ENCODE measurements at regions not wholly inside any gene's neighbourhood (a gene's known extent, or its start where the extent isn't known, plus 50 kb on each side); places are given as distances from the start of the nearest gene placed in this dataset.

DNA sequence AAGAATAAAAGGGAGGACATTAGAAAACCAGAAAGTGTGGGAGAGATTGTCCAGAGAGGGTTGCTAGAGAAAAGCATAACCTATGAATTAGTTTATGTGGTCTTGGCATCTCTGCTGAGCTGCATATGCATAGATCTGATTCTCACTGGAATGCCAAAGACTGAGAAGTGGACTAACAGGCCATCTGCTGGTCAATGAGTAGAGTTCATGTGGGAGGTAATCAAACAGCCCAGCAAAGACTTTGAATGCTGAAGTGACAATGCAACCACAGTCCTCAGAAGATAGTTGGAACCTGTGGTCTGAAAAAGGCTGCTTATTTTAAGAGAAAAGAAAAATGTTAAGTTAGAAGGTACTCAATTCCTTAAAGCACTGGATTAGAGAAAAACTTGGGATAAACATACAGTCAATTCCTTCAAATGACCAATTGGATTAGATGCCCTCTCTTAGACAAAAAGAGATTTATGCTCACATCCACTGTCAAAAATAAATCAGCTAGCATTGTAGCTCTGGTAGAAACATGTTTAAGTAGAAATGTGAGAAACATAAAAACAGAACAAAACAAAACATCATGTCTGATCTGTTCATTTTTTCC is 382.8 kb downstream of the AMY1C start:
- TF ChIP-seq, protein P1, sequence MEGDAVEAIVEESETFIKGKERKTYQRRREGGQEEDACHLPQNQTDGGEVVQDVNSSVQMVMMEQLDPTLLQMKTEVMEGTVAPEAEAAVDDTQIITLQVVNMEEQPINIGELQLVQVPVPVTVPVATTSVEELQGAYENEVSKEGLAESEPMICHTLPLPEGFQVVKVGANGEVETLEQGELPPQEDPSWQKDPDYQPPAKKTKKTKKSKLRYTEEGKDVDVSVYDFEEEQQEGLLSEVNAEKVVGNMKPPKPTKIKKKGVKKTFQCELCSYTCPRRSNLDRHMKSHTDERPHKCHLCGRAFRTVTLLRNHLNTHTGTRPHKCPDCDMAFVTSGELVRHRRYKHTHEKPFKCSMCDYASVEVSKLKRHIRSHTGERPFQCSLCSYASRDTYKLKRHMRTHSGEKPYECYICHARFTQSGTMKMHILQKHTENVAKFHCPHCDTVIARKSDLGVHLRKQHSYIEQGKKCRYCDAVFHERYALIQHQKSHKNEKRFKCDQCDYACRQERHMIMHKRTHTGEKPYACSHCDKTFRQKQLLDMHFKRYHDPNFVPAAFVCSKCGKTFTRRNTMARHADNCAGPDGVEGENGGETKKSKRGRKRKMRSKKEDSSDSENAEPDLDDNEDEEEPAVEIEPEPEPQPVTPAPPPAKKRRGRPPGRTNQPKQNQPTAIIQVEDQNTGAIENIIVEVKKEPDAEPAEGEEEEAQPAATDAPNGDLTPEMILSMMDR (IDR thresholded peaks at IDR 0.05; ENCODE audit: low read depth, low read length) = peak; percentile 56
- TF ChIP-seq, protein P2, sequence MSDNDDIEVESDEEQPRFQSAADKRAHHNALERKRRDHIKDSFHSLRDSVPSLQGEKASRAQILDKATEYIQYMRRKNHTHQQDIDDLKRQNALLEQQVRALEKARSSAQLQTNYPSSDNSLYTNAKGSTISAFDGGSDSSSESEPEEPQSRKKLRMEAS (IDR thresholded peaks at IDR 0.05; ENCODE audit: low read depth, low read length) = no peak
- no peak for TF ChIP-seq POLR2A (IDR thresholded peaks at IDR 0.05; ENCODE audit: extremely low read depth, insufficient read length)
- no peak for TF ChIP-seq MYC (IDR thresholded peaks at IDR 0.05; ENCODE audit: low read depth, low read length)
